Spleen (tissue), 7 donors: ENCODE measurements at regions not wholly inside any gene's neighbourhood (a gene's known extent, or its start where the extent isn't known, plus 50 kb on each side); places are given as distances from the start of the nearest gene placed in this dataset.

Experiments
- CTCF ChIP-seq, 11 experiments: fragments of 200-600 bp in 7 of 11; fragments of 450-650 bp in 4 of 11; sonication (generic) in 4 of 11; IDR thresholded peaks in 8 of 11; conservative IDR thresholded peaks in 3 of 11; 1 replicate in 7 of 11; 2 replicates in 4 of 11; pipeline versions ENCODE4 v1.4.0 to v1.8.0; 2016 to 2021; ENCODE audit warnings: antibody characterized with exemption in 11 of 11, inconsistent platforms in 4 of 11, mild to moderate bottlenecking in 1 of 11
- POLR2A ChIP-seq, 3 donors: fragments of 450-650 bp; IDR thresholded peaks; one replicate each; pipeline ENCODE4 v1.5.1; 2017; ENCODE audit warnings: antibody characterized with exemption in 3 of 3, mild to moderate bottlenecking in 1 of 3
- POLR2AphosphoS5 ChIP-seq, 3 donors: sonication (generic); formaldehyde crosslinking; IDR thresholded peaks; one replicate each; pipeline ENCODE4 v1.5.1; 2017; ENCODE audit warnings: antibody characterized with exemption in 3 of 3
- donor health status: DM: no; HTN: no; CAD: no; lungs with moderate emphysema.
- donor health status: DM: no; HTN: no; CAD: no.
- donor health status: DM: no; HTN: no; CAD: no.

- no peak for TF ChIP-seq POLR2AphosphoS5 (IDR thresholded peaks at IDR 0.05)
- no peak for TF ChIP-seq CTCF (IDR thresholded peaks at IDR 0.05 in 8 of 11, conservative IDR thresholded peaks at IDR 0.05 in 3 of 11)
- TF ChIP-seq POLR2A (IDR thresholded peaks at IDR 0.05) = no peak
These were observed 265.4 kb downstream of the FAM43A start for GRCh38 chr3:194950906-194951628.
